Glomerular visceral epithelial cell (primary cell): ENCODE measurements at regions not wholly inside any gene's neighbourhood (a gene's known extent, or its start where the extent isn't known, plus 50 kb on each side); places are given as distances from the start of the nearest gene placed in this dataset.

Experiments
- DNase-seq: peaks from one replicate; pipeline ENCODE4 v3.0.0-alpha.2; 2016; ENCODE audit errors: extremely low spot score

DNA sequence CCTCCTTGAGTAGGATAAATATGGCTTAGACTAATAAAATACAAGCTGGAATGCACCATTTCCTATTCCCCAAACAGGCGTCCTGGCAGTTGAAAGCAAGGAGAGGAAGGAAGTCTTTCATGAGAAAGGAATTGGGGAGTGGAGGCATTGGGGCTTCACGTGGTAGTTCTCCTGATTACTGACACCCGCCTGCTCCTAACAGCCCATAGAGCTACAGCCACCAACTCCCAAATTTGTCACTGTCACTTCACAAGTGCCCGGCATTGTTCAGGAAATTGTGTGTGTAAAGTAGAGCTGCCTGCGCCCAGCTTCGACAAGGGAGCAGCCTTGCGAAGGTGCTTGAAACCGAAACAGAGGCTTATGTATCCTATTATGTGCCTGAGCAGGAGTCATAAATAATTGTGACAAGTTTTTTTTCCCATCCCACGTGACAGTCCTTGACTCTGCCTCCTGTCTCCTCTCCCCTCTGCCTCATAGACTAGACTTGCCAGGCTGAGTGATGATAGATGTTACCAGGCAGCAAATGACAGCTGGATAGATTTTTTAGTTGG lies 301.7 kb upstream of the ZFP64 start:
- peak; percentile 45 for DNase-seq

DNA sequence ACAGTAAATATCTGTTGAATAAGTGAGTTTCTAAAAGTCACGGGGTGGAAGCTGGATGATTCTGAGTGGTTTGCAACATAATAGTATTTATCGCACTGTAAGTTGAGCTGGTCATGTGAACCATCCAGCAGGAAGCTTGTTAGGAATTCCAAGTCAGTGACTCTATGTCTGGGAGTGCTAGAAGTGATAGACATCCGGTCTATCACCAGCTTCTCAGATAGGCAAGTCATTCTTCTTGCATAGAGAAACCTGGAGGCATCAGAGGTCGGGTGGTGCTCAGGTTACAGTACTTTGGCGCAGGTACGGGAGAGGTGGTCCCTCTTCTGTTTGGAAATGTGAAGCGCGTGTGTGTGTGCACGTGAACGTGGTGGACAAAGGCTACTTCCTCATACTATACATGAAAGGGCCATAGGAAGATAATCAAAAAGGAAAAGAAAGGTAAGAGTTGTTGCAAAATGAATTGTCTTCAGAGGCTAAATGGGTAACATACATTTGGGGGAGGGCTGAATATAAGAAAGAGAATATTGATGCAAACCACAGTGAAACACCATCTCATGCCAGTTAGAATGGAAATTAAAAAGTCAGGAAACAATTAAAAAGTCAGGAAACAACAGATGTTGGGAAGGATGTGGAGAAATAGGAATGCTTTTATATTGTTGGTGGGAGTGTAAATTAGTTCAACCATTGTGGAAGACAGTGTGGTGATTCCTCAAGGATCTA lies 299.3 kb upstream of the ZFP64 start:
- peak; percentile 73 for DNase-seq

DNA sequence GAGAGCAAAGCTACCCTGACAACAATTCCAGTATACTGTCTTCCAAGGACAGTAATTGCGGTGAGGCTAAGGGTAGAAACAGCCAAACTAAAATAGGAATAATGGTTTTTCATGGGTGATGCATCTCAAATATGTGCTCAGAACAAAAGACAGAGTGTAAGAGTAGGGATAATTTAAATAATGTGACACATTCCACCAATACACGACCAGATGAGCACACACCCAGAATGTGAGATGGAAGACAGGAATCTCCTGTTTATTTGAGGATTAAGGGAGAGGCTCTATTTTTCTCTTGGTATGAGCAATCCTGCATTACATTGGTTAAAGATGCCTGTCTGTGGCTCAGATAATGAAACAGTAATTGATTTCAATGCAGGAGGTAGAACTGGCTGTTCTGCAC lies 292.9 kb upstream of the ZFP64 start:
- DNase-seq, result no peak

DNA sequence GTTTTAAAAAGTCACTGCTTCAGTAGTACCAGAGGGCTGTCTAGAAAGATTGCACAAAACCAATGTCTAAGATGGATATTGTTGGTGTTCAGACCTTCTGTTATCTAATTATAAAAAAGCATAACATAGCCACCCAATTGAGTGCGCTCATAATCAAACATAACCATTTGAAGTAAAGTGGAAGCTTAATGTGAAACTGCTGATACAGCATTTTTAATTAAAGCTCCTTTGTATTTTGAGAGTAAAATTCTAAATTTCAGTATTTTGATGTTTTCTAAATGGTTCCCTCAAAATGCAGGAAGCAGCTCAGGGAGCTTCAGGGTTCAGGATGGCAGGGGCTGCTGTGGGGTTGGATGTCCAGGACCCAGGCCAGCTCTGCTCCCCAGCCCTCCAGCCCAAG lies 291.8 kb upstream of the ZFP64 start:
- DNase-seq, result no peak

DNA sequence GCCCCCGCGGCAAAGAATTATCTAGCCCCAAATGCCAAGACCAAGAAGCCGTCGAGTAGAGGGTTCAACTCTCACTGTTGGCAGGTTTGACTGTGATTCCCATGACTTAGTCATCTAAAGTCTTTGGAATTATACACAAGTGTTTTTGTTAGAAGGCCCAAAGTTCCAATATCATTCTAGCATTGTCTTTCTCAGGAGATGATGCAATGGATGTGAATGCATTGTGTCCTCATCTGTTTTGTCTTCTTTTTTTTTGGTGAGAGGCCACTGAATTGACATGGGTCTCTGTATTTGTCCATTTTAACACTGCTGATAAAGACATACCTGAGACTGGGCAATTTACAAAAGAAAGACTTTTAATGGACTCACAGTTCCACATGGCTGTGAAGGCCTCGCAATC lies 290.5 kb upstream of the ZFP64 start:
- DNase-seq, result no peak

DNA sequence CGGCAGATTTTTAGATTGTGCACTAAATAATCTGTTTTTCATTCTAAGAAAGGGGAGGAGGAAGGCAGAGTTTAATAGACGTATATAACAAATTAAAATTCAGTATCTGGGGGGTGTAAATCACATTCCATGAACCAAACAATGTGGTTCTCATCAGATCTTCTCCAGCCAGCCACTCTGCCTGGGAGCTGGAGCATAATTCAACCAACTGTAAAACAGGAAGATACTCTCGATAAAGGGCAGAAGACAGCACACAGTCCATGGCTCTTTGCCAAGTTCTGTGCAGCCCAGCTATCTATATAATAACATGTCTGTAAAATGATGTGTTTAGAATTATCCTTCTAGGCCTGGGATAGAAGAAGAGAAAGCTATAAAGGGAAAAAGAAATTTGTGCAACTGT lies 289.9 kb upstream of the ZFP64 start:
- no peak for DNase-seq

DNA sequence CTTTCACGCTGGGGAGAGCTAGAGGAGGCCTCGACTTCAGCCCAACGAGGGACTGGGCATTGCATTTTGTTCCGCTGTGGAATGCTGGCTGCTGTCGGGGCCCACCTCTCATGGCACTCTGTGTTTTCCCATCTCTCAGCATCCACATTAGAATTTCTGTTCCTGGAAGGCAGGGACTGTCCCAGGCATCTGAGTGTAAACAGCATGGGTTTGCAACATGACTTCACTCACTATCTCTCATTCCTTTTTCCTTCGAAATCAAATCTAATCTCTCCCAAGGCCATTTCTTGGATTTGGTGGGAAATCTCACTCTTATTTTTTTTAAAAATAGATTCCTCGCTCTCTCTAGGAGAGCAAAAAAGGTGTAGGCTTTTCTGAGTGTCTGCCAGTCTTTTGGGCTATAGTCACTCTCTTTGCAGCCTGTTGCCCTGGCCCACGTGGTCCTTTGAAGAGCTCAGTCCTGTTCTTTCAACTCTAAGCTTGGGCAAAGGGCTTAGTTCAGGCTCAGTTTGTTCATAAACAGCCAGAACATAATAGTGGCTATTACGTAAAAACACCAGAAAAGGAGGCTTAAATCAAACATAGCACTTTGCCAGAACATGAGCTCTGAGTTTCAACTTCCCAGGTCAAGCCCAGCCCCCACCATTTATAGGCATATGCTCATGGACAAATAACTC lies 284.6 kb upstream of the ZFP64 start:
- DNase-seq, result no peak

DNA sequence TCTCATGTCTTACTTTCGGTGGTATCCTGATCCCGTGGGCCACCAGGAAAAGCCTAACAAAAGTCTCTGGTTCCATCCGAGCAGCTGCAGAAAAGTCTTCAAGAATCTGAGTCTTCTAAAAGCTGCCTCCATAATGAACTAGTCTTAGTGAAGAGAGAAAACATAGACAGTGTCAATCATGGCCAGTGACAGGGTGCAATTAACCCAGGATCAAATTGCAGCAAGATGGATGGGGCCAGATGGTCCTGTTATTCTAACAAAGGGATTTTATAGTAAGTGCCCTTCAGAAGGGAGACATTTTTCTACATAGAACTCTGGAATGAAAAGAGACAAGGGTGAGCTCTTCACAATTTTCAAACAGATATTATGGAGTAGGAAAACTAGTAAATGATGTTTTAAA lies 281.6 kb upstream of the ZFP64 start:
- no peak for DNase-seq

DNA sequence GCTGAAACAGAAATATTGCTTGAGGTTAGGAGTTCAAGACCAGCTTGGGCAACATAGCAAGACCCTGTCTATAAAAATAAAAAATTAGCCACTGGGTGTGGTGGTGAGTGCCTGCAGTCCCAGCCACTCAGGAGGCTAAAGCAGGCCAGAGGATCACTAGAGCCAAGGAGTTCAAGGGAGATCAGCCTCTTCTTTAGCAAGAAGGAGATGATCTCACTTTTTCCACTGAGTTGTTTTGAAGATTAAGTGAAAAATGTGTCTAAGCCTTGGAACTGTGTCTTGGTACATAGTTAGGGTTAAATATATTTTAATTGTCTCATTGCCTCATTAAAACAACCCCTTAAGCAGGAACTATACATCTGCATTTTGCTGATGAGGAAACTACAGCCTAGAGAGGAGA lies 279.0 kb upstream of the ZFP64 start:
- no peak for DNase-seq

DNA sequence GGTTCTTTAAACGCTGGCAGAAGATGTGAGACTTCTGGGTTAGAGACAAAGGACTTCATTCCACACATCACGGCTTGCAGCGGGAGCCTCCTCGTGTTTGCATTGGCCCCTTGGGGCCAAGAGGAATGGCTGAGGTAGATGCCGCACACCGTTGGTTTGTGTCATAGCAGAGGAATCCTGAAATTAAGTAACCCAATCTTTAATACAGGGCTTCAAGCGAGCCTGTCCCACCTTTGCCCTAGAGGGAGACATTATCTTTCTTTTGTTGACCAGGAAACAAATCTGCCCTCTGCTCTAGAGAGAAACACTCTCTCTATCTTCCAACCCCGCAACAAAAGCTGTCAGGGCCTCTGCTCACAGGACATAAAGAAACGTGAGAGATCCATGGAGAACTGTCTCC lies 277.5 kb upstream of the ZFP64 start:
- DNase-seq, result no peak

DNA sequence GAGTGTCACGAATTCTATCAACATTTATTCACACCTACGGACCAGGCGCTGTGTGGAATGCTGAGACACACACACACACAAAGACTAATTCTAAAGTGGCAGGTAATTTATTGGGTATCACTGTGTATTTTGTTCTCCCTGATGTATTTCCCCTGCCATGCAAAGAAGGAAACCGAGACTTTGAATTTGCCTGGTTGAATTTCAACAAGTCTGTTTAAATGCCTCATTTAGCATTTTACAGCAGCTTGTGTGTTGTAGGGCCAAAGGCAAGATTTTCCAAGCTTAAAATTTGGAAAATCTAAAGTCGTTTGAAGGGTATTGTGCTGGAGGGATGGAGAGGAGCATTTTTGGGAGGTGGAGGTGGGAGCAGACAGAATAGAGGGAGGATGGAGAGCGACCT lies 274.4 kb upstream of the ZFP64 start:
- no peak for DNase-seq

DNA sequence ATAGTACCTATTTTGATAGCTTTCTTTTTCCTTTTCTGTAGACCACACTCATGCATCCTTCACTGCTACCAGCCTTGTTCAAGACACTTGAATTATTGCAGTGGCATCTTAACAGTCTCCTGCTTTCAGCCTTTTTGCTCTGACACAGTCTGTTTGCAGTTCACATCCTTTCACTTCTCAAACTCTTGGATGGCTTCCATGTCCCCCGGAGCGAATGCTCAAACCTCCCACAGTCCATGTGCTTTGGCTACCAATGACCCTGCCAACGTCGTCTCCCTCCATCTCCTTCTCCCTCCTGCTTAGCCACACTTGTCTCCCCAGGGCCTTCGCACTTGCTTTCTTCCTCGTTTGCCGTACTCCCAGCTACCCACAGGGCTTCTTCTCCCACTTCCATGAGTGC lies 270.0 kb upstream of the ZFP64 start:
- no peak for DNase-seq

DNA sequence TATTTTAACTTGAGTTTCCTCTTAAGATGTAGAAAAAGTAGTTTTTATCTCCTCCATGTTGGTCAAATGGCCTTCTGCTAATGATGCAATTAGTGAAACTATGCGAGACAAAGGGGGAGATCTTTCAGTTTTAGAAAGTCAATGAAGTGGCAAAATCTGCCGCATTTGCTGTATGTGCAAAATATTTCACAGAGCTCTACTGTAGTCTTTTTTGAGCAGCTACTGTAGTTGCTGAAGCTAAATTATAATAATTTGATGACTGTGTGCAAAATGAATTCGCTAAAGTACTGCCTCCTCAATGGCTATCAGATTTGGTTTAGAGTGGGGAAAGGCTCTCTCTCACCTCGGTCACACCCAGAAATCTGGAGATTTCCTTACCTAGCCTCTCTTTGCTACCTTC lies 267.6 kb upstream of the ZFP64 start:
- no peak for DNase-seq

DNA sequence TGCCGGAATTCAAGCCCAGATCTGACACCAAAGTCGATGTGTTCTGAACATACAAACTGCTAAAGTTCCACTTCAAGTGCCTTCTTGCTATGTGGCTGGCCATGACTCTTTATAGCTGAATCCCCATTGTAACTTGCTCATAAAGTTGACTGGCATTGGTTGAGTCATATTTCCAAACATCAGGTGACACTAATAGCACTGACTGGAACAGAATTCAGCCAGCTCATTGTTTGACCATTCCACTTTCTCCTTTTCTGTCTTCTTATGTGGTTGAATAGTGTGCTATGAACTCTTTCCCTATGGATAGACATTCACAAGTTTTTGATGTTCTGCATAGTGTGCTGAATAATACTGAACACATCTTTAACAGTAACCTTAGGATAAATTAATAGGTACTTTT lies 266.2 kb upstream of the ZFP64 start:
- DNase-seq, result no peak

DNA sequence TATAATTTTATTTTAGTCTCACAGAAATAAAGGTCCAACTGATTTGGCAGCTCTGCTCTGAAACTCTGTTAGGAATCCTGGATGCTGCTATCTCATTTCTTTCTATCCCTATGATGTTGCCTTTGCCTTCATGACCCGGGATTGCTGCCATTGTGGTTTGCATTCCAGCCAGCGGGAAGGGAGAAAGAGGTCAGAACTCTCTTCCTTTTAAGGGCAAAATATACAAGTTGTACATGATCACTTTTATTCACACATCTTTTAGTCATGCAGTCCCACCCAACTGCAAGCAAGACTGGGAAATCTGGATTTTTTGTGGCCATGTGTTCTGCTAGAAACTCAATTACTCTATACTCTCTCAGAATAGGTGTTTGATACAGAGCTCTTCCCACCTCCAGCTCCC lies 263.1 kb upstream of the ZFP64 start:
- peak; percentile 10 for DNase-seq

DNA sequence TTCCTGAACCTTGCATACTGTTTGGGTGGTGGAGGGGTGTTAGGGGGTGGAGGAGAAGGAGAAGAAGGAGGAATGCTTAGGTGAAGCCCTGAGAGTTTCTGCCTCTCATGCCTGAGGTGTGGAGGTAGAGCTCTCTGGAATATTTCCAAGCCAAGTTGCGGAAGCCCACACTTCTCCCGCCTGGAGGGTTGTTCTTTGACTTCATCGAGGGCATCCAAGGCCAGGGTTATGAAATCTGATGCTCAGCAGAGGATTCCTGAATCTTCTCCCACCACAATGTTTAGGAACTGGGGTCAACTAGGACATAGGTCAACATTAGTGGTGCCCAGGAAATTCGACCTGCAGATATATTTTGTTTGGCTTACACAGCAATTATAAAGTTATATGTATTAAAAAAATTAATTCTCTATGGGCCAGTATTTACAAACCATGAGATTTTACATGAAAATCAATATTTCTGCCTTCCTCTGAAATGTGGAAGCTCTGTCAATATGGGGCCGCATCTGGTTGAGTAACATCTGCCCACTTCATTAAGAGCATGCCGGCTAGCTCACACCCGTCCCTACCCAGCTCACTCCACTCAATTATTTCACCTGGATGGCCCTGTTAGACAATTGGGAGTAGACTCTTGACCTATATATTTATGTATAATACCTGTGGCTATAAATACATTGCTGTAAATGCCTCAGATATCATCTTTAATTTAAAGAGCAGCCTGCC lies 257.1 kb upstream of the ZFP64 start:
- no peak for DNase-seq

DNA sequence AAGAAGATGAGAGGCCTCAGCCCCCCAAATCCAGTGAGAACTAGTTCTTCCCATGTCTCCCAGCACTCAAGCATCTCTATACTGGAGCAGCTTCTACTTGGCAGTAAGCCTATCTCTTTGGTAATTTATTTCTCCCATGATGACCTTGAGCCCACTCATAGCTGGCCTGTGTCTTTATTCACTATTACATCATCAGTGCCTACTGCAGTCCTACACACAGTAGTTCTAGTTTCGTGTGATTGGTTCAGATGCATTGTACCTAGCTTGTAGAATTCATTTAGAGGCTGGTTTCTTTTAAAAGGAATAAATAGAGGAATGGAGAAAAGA lies 255.6 kb upstream of the ZFP64 start:
- DNase-seq, result no peak

DNA sequence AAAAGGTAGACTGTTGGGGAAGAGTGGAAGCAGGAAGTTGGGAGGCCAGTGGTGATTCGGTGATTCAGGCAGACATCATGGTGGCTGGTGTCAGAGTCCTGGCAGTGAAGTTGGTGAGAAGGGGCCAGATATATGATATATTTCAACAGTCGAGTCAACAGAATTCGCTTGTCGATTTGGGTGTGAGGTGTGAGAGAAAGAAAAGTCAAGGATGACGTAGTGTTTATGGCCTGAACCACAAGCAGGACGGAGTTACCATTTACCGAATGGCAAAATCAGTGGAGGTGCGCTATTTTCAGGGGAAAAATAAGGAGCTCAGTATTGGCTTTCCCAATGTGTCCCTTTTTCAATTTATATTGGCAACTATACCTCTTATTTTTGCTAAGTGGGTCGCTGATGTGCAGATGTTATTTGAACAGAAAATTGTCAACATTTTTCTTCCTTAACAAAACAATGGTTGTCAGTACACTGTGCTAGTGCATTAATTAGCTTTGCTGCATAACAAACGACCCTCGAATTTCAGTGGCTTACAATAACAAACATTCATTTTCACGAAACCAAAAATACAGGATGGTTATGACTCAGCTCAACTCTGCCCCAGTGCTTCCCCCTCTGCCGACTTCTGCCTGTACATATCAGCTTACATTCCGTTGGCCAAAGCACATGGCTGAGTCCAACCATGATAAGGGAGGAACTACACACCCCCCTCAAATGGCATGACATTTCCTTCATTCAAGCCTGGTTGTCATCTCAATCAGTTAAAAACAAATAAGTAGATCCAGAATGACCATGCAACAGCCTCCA lies 255.0 kb upstream of the ZFP64 start:
- DNase-seq, result no peak

DNA sequence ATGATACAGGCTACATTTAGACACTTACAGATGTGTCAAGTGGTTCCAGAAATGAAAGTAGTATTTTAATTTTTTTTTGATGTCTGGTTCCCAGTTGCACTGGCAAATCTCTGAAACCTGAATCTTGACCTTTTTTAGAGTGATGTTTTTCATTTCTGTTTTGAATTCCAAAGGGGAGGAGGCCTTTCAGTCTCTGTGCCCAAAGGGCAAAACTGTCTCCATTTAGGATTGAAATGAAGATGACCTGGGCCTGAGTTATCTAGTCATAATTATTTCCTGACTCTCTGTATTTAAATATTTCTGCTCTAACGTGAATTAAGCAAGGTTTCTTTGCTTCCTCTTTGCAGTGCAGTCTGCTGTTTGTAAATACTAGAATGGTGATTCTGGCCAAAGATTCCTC lies 252.9 kb upstream of the ZFP64 start:
- no peak for DNase-seq

DNA sequence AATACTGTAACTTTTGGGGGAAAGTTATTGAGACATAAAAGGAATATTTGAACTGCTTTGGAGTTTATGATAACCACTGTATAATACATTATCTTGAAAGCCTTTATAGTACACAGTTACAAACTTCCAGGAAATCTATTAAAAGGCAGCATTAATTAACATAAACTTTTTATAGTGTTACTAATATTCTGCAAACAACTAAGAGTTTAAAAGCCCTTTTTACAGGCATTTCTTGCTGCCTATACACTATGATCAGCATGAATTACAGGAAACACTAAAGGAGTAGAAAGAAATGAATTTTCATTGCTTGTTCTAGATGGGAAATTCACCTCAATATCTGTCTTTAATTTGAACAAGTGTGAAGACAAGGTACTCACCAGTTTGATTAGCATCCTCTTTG lies 252.3 kb upstream of the ZFP64 start:
- no peak for DNase-seq

DNA sequence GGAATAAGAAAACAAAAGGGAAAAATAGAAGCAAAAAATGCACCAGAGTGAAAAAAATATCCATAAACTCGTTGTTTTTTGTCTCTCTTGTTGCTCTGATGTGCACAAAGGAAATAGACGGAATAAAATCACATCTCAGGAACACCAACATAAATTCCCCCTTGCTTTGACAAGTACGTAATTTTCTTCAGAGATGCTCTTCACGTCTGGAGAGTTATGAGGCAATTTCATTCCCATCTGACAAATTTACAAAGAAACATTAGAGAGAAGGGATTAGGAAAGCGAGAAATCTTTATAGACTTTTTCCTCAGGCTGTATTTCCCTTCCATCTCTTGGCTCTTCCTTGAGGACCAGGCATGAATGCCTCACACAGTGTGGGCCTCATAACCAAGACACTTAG lies 250.1 kb upstream of the ZFP64 start:
- DNase-seq, result no peak

DNA sequence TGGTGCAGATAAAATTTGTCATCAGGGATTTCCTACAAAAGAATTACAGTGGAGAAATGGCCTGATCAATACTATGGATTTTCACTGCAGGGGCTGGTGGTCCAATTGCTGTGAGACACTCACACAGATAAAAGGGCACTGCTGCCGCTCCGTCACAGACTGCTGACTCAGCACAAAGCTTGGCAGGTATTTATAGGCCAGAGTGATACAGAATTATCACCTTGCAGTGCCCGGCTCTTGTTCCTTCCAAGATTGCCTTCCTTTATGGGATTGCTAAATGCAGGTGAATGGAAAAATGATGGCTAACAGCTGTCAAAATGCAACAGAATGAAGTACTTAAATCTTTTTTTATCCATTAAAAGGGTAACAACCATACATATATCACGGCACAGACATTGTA lies 247.8 kb upstream of the ZFP64 start:
- no peak for DNase-seq
